ENCODE measurements at regions not wholly inside any gene's neighbourhood (a gene's known extent, or its start where the extent isn't known, plus 50 kb on each side); places are given as distances from the start of the nearest gene placed in this dataset.
"Not testable (repeated sequence)": the region's sequence is repeated elsewhere in the genome, so short reads cannot be mapped to it uniquely, and the experiment has no call there.

DNA sequence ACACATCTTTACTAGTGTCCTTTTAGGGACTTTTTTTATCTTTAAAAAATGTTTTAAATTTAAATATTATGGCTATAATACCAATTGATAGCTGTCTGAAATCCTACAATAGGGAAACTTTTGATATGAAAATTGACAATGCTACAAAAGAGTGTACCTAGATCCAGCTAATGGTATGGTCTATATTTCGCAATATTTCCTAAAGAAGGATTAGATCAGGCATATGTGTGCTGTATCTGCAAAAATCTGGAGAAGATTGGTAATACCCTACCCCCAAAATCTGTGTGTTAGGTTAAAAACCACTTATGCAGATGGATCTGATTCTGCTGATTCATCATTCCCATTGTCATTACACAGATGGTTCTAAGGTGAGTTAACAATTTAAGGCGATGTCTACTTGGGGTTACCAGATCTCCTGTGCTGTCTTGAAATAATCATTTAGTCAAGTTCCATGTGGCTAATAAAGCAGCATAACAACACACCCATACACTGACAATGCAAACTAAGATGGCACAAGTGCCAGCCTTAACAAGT lies 137.1 kb downstream of the GASK1B start:
- H3K9me3 ChIP-seq (ENCODE audit: control insufficient read depth in 2 of 2, low read length in 2 of 2) = no peaks in the 10 kb centered on the region
- no peaks in the 10 kb centered on the region for H3K36me3 ChIP-seq (ENCODE audit: control insufficient read depth in 2 of 2, insufficient read depth in 2 of 2, low read length in 2 of 2)
- H3K27ac ChIP-seq (ENCODE audit: low read depth in 2 of 2, low read length in 2 of 2) = no peak overlapping the region
- H3K9ac ChIP-seq (ENCODE audit: low read depth in 1 of 2, low read length in 2 of 2) = no peak overlapping the region
- no peaks in the 10 kb centered on the region for H3K4me1 ChIP-seq (ENCODE audit: control insufficient read depth in 2 of 2, insufficient read depth in 2 of 2, low read length in 2 of 2)
- no peak overlapping the region for H3K4me3 ChIP-seq (ENCODE audit: low read length in 2 of 2)
- no peaks in the 10 kb centered on the region for H3K27me3 ChIP-seq (ENCODE audit: control insufficient read depth in 2 of 2, insufficient read depth in 2 of 2, low read length in 2 of 2)

DNA sequence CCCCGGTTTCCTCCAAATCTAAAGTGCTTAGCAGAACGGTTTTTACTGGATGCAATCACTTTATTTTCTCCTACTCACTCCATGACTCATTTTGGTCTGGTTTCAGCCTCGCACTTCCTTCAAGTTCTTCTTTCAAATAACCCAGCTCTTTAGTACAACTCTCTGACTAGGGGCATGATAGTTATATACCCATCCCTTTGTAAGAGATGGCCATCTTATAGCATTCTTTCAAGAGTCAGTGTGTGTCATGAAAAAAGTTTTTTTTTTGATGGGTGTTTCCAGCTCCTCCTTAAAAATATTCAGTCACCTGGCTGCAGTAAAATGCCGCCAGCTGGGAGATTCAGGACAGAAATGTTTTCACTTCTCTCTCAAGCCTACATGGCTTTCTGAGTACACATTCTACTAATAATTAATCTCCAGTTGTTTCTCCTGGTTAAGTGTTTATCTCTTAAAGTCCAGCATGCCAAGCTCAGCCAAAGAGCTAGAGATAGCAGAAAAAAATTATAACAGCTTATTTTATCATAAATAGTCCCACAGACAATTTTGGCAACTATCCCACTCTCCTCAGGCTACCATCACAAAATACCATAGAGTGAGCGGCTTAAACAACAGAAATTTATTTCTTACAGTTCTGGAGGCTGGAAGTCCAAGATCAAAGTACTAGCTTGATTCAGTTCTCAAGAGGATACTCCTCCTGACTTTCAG lies 139.3 kb downstream of the GASK1B start:
- Histone ChIP-seq H3K4me1 (ENCODE audit: control insufficient read depth in 2 of 2, insufficient read depth in 2 of 2, low read length in 2 of 2) (no peaks in the 10 kb centered on the region), H3K9me3 (ENCODE audit: control insufficient read depth in 2 of 2, low read length in 2 of 2) (no peaks in the 10 kb centered on the region), H3K36me3 (ENCODE audit: control insufficient read depth in 2 of 2, insufficient read depth in 2 of 2, low read length in 2 of 2) (no peaks in the 10 kb centered on the region), H3K4me3 (ENCODE audit: low read length in 2 of 2) (no peak overlapping the region), H3K9ac (ENCODE audit: low read depth in 1 of 2, low read length in 2 of 2) (no peak overlapping the region), H3K27me3 (ENCODE audit: control insufficient read depth in 2 of 2, insufficient read depth in 2 of 2, low read length in 2 of 2) (no peaks in the 10 kb centered on the region), H3K27ac (ENCODE audit: low read depth in 2 of 2, low read length in 2 of 2) (no peak overlapping the region)

DNA sequence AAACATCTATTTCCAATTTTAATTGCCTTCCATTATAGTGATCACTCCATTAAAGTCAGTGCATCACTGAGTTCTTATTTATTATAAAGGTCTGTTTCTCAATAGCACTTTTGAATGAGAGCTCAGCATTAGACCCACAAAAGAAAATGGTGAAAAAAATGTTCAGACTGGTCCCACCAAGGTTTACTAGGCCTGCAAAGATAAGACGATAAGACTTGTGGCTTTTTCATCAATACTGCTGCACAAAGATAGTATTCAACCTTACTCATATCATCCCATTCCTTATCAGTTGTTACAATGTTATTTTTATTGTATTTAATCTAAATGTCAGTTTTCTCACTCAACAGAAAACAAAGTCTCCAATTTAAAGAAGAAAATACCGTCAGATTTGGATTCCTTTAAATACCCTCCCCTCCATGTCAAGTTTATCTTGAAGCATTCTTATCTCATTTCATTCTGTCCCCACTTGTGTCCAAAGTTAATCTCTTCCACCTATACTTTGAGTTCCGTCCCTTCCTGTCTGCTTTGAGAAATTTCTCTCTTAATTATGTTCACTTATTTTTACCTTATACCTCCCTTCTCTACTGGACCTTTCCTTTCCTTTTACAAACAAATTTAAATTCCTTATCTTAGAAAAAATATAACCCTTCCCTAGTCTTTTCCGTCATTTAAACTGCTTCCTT lies 140.0 kb downstream of the GASK1B start:
- H3K4me3 ChIP-seq (ENCODE audit: low read length in 2 of 2) = no peak overlapping the region
- no peaks in the 10 kb centered on the region for H3K27me3 ChIP-seq (ENCODE audit: control insufficient read depth in 2 of 2, insufficient read depth in 2 of 2, low read length in 2 of 2)
- no peaks in the 10 kb centered on the region for H3K4me1 ChIP-seq (ENCODE audit: control insufficient read depth in 2 of 2, insufficient read depth in 2 of 2, low read length in 2 of 2)
- H3K27ac ChIP-seq (ENCODE audit: low read depth in 2 of 2, low read length in 2 of 2) = no peak overlapping the region
- H3K9me3 ChIP-seq (ENCODE audit: control insufficient read depth in 2 of 2, low read length in 2 of 2) = peaks cover 0 to 3% of the 10 kb centered on the region in 2 donors
- H3K36me3 ChIP-seq (ENCODE audit: control insufficient read depth in 2 of 2, insufficient read depth in 2 of 2, low read length in 2 of 2) = no peaks in the 10 kb centered on the region
- H3K9ac ChIP-seq (ENCODE audit: low read depth in 1 of 2, low read length in 2 of 2) = no peak overlapping the region

- H3K4me1 ChIP-seq (ENCODE audit: control insufficient read depth in 2 of 2, insufficient read depth in 2 of 2, low read length in 2 of 2); H3K27me3 ChIP-seq (ENCODE audit: control insufficient read depth in 2 of 2, insufficient read depth in 2 of 2, low read length in 2 of 2); H3K27ac ChIP-seq (ENCODE audit: low read depth in 2 of 2, low read length in 2 of 2); H3K9me3 ChIP-seq (ENCODE audit: control insufficient read depth in 2 of 2, low read length in 2 of 2); H3K4me3 ChIP-seq (ENCODE audit: low read length in 2 of 2); H3K36me3 ChIP-seq (ENCODE audit: control insufficient read depth in 2 of 2, insufficient read depth in 2 of 2, low read length in 2 of 2); H3K9ac ChIP-seq (ENCODE audit: low read depth in 1 of 2, low read length in 2 of 2): not testable (repeated sequence)
Observed at GRCh38 chr4:158028381-158028780, 144.4 kb downstream of the GASK1B start.

- H3K9me3 ChIP-seq (ENCODE audit: control insufficient read depth in 2 of 2, low read length in 2 of 2) = peaks cover 0 to 3% of the 10 kb centered on the region in 2 donors
- no peak overlapping the region for H3K27ac ChIP-seq (ENCODE audit: low read depth in 2 of 2, low read length in 2 of 2)
- no peaks in the 10 kb centered on the region for H3K27me3 ChIP-seq (ENCODE audit: control insufficient read depth in 2 of 2, insufficient read depth in 2 of 2, low read length in 2 of 2)
- H3K9ac ChIP-seq (ENCODE audit: low read depth in 1 of 2, low read length in 2 of 2) = no peak overlapping the region
- peaks cover 0 to 9% of the 10 kb centered on the region in 2 donors for H3K4me1 ChIP-seq (ENCODE audit: control insufficient read depth in 2 of 2, insufficient read depth in 2 of 2, low read length in 2 of 2)
- no peak overlapping the region for H3K4me3 ChIP-seq (ENCODE audit: low read length in 2 of 2)
- H3K36me3 ChIP-seq (ENCODE audit: control insufficient read depth in 2 of 2, insufficient read depth in 2 of 2, low read length in 2 of 2) = no peaks in the 10 kb centered on the region
Observed at GRCh38 chr4:158025131-158025530, 147.7 kb downstream of the GASK1B start.

- Histone ChIP-seq H3K4me3 (ENCODE audit: low read length in 2 of 2) (no peak overlapping the region), H3K27ac (ENCODE audit: low read depth in 2 of 2, low read length in 2 of 2) (peak overlapping the region; percentile 13 to 29), H3K9me3 (ENCODE audit: control insufficient read depth in 2 of 2, low read length in 2 of 2) (no peaks in the 10 kb centered on the region), H3K9ac (ENCODE audit: low read depth in 1 of 2, low read length in 2 of 2) (no peak overlapping the region), H3K36me3 (ENCODE audit: control insufficient read depth in 2 of 2, insufficient read depth in 2 of 2, low read length in 2 of 2) (no peaks in the 10 kb centered on the region), H3K27me3 (ENCODE audit: control insufficient read depth in 2 of 2, insufficient read depth in 2 of 2, low read length in 2 of 2) (no peaks in the 10 kb centered on the region), H3K4me1 (ENCODE audit: control insufficient read depth in 2 of 2, insufficient read depth in 2 of 2, low read length in 2 of 2) (peaks cover 0 to 9% of the 10 kb centered on the region in 2 donors)
Observed at GRCh38 chr4:158020734-158021346, 152.0 kb downstream of the GASK1B start.

DNA sequence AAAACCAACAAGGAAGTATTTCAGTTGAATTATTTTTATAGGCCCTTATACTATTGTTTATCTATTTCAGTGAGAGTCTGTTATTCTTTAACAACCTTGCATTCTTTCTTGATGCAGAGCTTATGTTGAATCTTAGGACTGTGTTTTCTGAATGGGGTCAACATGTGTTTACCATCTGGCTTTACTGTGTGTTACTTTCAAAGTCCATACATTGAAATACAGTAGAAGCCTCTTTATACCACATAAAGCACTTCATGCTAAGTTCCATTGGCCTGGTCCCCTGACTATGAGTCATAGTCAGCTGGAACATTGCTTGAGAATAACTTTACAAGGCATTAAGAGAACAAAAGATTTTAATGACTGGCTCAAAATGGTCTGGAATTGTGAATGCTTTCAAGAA lies 152.6 kb downstream of the GASK1B start:
- H3K27me3 ChIP-seq (ENCODE audit: control insufficient read depth in 2 of 2, insufficient read depth in 2 of 2, low read length in 2 of 2) = no peaks in the 10 kb centered on the region
- peaks cover 0 to 9% of the 10 kb centered on the region in 2 donors for H3K4me1 ChIP-seq (ENCODE audit: control insufficient read depth in 2 of 2, insufficient read depth in 2 of 2, low read length in 2 of 2)
- no peak overlapping the region for H3K4me3 ChIP-seq (ENCODE audit: low read length in 2 of 2)
- no peaks in the 10 kb centered on the region for H3K9me3 ChIP-seq (ENCODE audit: control insufficient read depth in 2 of 2, low read length in 2 of 2)
- H3K9ac ChIP-seq (ENCODE audit: low read depth in 1 of 2, low read length in 2 of 2) = no peak overlapping the region
- peak overlapping the region in 1 of 2 donors; percentile 29 for H3K27ac ChIP-seq (ENCODE audit: low read depth in 2 of 2, low read length in 2 of 2)
- no peaks in the 10 kb centered on the region for H3K36me3 ChIP-seq (ENCODE audit: control insufficient read depth in 2 of 2, insufficient read depth in 2 of 2, low read length in 2 of 2)

DNA sequence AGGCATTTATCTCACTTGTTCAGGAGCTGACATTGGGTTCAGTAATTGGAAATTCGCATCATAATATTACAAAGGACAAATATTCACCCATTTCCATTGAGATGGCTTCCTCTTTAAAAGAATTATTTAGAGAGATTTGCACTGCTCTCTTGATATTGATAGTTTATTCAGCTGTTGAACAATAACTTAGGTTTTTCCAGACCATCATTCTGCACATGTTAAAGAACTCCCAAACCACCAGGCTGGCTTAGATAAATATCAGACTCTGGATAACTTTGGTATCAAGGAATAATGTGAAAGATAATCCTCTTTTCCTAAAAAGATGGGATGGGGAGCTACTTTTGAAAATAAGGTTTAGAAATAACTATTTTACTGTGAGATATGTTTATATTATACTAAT lies 154.0 kb downstream of the GASK1B start:
- H3K36me3 ChIP-seq (ENCODE audit: control insufficient read depth in 2 of 2, insufficient read depth in 2 of 2, low read length in 2 of 2) = no peaks in the 10 kb centered on the region

DNA sequence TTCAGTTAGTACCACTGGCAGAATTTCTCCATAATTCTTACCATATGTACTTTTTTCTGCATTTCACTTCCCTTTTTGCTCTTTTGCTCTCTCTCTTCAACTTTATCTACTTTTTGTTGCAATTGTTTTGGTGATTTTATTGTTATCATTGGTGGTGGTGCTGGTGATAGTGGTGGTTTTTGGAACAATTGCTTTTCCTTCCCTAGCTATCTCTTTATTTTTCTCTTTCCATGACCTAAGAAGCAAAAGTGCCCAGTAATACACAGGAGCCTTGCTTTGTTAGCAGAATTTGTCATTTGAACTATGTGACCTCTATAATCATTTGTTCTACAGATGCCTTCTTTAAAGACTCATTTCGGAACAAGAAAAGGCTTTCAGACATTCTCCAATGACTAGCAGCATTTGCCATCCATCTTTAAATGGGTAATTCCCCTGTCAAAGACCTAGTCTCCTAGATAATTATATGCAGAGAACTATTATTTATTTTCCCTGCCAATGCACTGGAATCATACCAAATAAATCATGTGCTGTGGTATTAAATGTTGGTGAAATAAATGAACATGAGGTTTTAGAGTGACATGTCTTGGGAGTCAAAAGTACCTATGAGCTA lies 154.5 kb downstream of the GASK1B start:
- H3K9ac ChIP-seq (ENCODE audit: low read depth in 1 of 2, low read length in 2 of 2) = no peak overlapping the region
- no peak overlapping the region for H3K4me3 ChIP-seq (ENCODE audit: low read length in 2 of 2)
- H3K27me3 ChIP-seq (ENCODE audit: control insufficient read depth in 2 of 2, insufficient read depth in 2 of 2, low read length in 2 of 2) = no peaks in the 10 kb centered on the region
- no peaks in the 10 kb centered on the region for H3K9me3 ChIP-seq (ENCODE audit: control insufficient read depth in 2 of 2, low read length in 2 of 2)
- H3K36me3 ChIP-seq (ENCODE audit: control insufficient read depth in 2 of 2, insufficient read depth in 2 of 2, low read length in 2 of 2) = no peaks in the 10 kb centered on the region
- no peak overlapping the region for H3K27ac ChIP-seq (ENCODE audit: low read depth in 2 of 2, low read length in 2 of 2)
- H3K4me1 ChIP-seq (ENCODE audit: control insufficient read depth in 2 of 2, insufficient read depth in 2 of 2, low read length in 2 of 2) = peaks cover 0 to 9% of the 10 kb centered on the region in 2 donors

More for the DNA sequence above, 154.0 kb downstream of the GASK1B start:
- H3K27ac ChIP-seq (ENCODE audit: low read depth in 2 of 2, low read length in 2 of 2) = no peak overlapping the region
- peaks cover 0 to 9% of the 10 kb centered on the region in 2 donors for H3K4me1 ChIP-seq (ENCODE audit: control insufficient read depth in 2 of 2, insufficient read depth in 2 of 2, low read length in 2 of 2)
- no peak overlapping the region for H3K4me3 ChIP-seq (ENCODE audit: low read length in 2 of 2)
- H3K27me3 ChIP-seq (ENCODE audit: control insufficient read depth in 2 of 2, insufficient read depth in 2 of 2, low read length in 2 of 2) = no peaks in the 10 kb centered on the region
- no peak overlapping the region for H3K9ac ChIP-seq (ENCODE audit: low read depth in 1 of 2, low read length in 2 of 2)
- H3K9me3 ChIP-seq (ENCODE audit: control insufficient read depth in 2 of 2, low read length in 2 of 2) = no peaks in the 10 kb centered on the region

GRCh38 chr4:158016511-158016910 lies 156.3 kb downstream of the GASK1B start:
- Histone ChIP-seq H3K36me3 (ENCODE audit: control insufficient read depth in 2 of 2, insufficient read depth in 2 of 2, low read length in 2 of 2) (no peaks in the 10 kb centered on the region), H3K9me3 (ENCODE audit: control insufficient read depth in 2 of 2, low read length in 2 of 2) (no peaks in the 10 kb centered on the region), H3K27me3 (ENCODE audit: control insufficient read depth in 2 of 2, insufficient read depth in 2 of 2, low read length in 2 of 2) (no peaks in the 10 kb centered on the region), H3K4me3 (ENCODE audit: low read length in 2 of 2) (no peak overlapping the region), H3K27ac (ENCODE audit: low read depth in 2 of 2, low read length in 2 of 2) (no peak overlapping the region), H3K4me1 (ENCODE audit: control insufficient read depth in 2 of 2, insufficient read depth in 2 of 2, low read length in 2 of 2) (peaks cover 0 to 9% of the 10 kb centered on the region in 2 donors), H3K9ac (ENCODE audit: low read depth in 1 of 2, low read length in 2 of 2) (no peak overlapping the region)

All from mucosa of rectum (tissue), 2 donors.